Thyroid gland (tissue), 4 donors: ENCODE measurements at regions not wholly inside any gene's neighbourhood (a gene's known extent, or its start where the extent isn't known, plus 50 kb on each side); places are given as distances from the start of the nearest gene placed in this dataset.

Experiments used
- POLR2A ChIP-seq, 2 donors: fragments of 450-650 bp; IDR thresholded peaks; one replicate each; pipeline ENCODE4 v1.6.1; 2017; ENCODE audit warnings: antibody characterized with exemption in 2 of 2, mild to moderate bottlenecking in 2 of 2, moderate library complexity in 1 of 2
- TF ChIP-seq, protein P1 (sequence below), 6 experiments: fragments of 200-600 bp in 3 of 6; fragments of 450-650 bp in 3 of 6; sonication (generic) in 3 of 6; IDR thresholded peaks; one replicate each; pipeline ENCODE4 v1.5.1; 2016 to 2019; ENCODE audit warnings: antibody characterized with exemption in 6 of 6, mild to moderate bottlenecking in 2 of 6, inconsistent platforms in 1 of 6, moderate library complexity in 1 of 6

DNA sequence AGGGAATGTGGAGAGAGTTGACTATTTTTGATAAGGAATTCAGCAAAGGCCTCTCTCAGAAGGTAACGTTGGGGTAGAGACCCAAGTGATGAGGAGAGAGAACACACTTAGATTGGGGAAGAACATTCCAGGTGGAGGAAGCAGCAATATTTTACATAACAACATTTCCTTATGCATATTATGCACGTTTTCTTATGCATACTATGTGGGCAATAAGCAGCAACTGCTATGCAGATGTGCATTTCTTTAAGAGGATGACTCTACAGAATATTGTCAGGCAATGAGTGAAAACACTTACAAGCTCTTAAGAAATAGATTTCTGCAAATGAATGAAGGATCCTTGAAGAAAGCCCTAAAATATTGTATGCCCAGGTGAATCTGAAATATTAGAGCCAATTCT, 91.1 kb downstream of the TMEM47 start:
- TF ChIP-seq, protein P1, sequence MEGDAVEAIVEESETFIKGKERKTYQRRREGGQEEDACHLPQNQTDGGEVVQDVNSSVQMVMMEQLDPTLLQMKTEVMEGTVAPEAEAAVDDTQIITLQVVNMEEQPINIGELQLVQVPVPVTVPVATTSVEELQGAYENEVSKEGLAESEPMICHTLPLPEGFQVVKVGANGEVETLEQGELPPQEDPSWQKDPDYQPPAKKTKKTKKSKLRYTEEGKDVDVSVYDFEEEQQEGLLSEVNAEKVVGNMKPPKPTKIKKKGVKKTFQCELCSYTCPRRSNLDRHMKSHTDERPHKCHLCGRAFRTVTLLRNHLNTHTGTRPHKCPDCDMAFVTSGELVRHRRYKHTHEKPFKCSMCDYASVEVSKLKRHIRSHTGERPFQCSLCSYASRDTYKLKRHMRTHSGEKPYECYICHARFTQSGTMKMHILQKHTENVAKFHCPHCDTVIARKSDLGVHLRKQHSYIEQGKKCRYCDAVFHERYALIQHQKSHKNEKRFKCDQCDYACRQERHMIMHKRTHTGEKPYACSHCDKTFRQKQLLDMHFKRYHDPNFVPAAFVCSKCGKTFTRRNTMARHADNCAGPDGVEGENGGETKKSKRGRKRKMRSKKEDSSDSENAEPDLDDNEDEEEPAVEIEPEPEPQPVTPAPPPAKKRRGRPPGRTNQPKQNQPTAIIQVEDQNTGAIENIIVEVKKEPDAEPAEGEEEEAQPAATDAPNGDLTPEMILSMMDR (IDR thresholded peaks at IDR 0.05): no peak
- no peak for TF ChIP-seq POLR2A (IDR thresholded peaks at IDR 0.05)
